ENCODE measurements at regions not wholly inside any gene's neighbourhood (a gene's known extent, or its start where the extent isn't known, plus 50 kb on each side); places are given as distances from the start of the nearest gene placed in this dataset.

GRCh38 chr1:103218369-103218768 is 110.0 kb upstream of the COL11A1 start:
- H3K4me3 ChIP-seq (ENCODE audit: low read depth, low read length, poor library complexity, severe bottlenecking), result no peak overlapping the region
- no peaks in the 10 kb centered on the region for H3K79me2 ChIP-seq (ENCODE audit: insufficient read depth, low read depth, low read length)
- H3K4me2 ChIP-seq (ENCODE audit: low read length), result no peak overlapping the region
- POLR2A ChIA-PET, result interaction anchor here (0.9 to 1.8 kb wide), 2 partner anchors 10 to 1227 kb away, joined by 3 to 6 read pairs; no protein-coding TSS in a partner anchor
- TF ChIP-seq, protein P1, sequence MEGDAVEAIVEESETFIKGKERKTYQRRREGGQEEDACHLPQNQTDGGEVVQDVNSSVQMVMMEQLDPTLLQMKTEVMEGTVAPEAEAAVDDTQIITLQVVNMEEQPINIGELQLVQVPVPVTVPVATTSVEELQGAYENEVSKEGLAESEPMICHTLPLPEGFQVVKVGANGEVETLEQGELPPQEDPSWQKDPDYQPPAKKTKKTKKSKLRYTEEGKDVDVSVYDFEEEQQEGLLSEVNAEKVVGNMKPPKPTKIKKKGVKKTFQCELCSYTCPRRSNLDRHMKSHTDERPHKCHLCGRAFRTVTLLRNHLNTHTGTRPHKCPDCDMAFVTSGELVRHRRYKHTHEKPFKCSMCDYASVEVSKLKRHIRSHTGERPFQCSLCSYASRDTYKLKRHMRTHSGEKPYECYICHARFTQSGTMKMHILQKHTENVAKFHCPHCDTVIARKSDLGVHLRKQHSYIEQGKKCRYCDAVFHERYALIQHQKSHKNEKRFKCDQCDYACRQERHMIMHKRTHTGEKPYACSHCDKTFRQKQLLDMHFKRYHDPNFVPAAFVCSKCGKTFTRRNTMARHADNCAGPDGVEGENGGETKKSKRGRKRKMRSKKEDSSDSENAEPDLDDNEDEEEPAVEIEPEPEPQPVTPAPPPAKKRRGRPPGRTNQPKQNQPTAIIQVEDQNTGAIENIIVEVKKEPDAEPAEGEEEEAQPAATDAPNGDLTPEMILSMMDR (conservative IDR thresholded peaks at IDR 0.05; ENCODE audit: low read length), result no peak
- no peak for TF ChIP-seq EZH2phosphoT487 (IDR thresholded peaks at IDR 0.05; ENCODE audit: borderline replicate concordance, low read depth, low read length)
- H3K9me3 ChIP-seq (ENCODE audit: low read length), result no peaks in the 10 kb centered on the region
- H3K9me2 ChIP-seq (ENCODE audit: insufficient read depth, low read length), result no peaks in the 10 kb centered on the region
- H2AFZ ChIP-seq (ENCODE audit: low read length), result no peak overlapping the region
- intact Hi-C loops (cut with micrococcal nuclease; ENCODE audit: unreplicated experiment), result no loop called here
- H3K36me3 ChIP-seq (ENCODE audit: insufficient read depth, low read length), result no peaks in the 10 kb centered on the region
- CTCF ChIA-PET (ENCODE audit: unreplicated experiment), result no interaction called here
- no peak for DNase-seq (ENCODE audit: low spot score)
- no TSS peak for BruUV-seq (replicated peaks)
- no peak overlapping the region for H3K27ac ChIP-seq (ENCODE audit: low read depth, low read length, poor library complexity, severe bottlenecking)
- no peaks in the 10 kb centered on the region for H3K4me1 ChIP-seq (ENCODE audit: insufficient read depth, low read length, poor library complexity, severe bottlenecking)
- no peaks in the 10 kb centered on the region for H4K20me1 ChIP-seq (ENCODE audit: insufficient read depth, low read length)

- Histone ChIP-seq H3K9me3 (ENCODE audit: low read length) (no peaks in the 10 kb centered on the region), H3K4me3 (ENCODE audit: low read depth, low read length, poor library complexity, severe bottlenecking) (no peak overlapping the region), H3K27ac (ENCODE audit: low read depth, low read length, poor library complexity, severe bottlenecking) (no peak overlapping the region), H3K4me1 (ENCODE audit: insufficient read depth, low read length, poor library complexity, severe bottlenecking) (no peaks in the 10 kb centered on the region), H4K20me1 (ENCODE audit: insufficient read depth, low read length) (no peaks in the 10 kb centered on the region), H2AFZ (ENCODE audit: low read length) (no peak overlapping the region), H3K9me2 (ENCODE audit: insufficient read depth, low read length) (no peaks in the 10 kb centered on the region), H3K4me2 (ENCODE audit: low read length) (no peak overlapping the region), H3K36me3 (ENCODE audit: insufficient read depth, low read length) (no peaks in the 10 kb centered on the region), H3K79me2 (ENCODE audit: insufficient read depth, low read depth, low read length) (no peaks in the 10 kb centered on the region)
- ChIA-PET POLR2A (no interaction called here), CTCF (ENCODE audit: unreplicated experiment) (no interaction called here)
- intact Hi-C loops (cut with micrococcal nuclease; ENCODE audit: unreplicated experiment), result no loop called here
- no peak for TF ChIP-seq EZH2phosphoT487 (IDR thresholded peaks at IDR 0.05; ENCODE audit: borderline replicate concordance, low read depth, low read length)
- TF ChIP-seq, protein P1 (conservative IDR thresholded peaks at IDR 0.05; ENCODE audit: low read length), result no peak
- BruUV-seq (replicated peaks), result no TSS peak
- DNase-seq (ENCODE audit: low spot score), result no peak
Observed at GRCh38 chr1:103211073-103211472, 102.8 kb upstream of the COL11A1 start.

DNA sequence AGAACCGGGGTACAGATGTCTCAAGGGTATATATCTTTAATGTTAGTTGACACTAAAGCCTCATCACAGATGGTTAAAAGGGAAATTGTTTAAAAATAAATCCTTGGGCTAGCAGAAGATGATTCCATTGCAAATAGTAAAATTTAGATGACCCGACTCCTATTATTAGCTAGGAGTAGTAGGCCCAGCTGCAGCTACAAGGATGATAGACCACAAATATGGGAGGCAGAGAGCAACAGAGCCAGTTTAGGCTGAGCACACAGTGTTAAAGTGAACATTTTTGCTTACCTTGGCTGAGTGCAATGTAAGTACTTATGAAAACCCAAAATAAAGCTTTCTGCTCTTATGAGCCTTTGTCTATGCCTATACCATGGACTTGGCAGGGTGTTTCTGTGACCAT is 100.5 kb upstream of the COL11A1 start:
- Histone ChIP-seq H3K9me2 (ENCODE audit: insufficient read depth, low read length) (no peaks in the 10 kb centered on the region), H4K20me1 (ENCODE audit: insufficient read depth, low read length) (no peaks in the 10 kb centered on the region), H3K4me2 (ENCODE audit: low read length) (no peak overlapping the region), H3K4me1 (ENCODE audit: insufficient read depth, low read length, poor library complexity, severe bottlenecking) (no peaks in the 10 kb centered on the region), H3K27ac (ENCODE audit: low read depth, low read length, poor library complexity, severe bottlenecking) (no peak overlapping the region), H3K4me3 (ENCODE audit: low read depth, low read length, poor library complexity, severe bottlenecking) (no peak overlapping the region), H3K36me3 (ENCODE audit: insufficient read depth, low read length) (no peaks in the 10 kb centered on the region), H2AFZ (ENCODE audit: low read length) (no peak overlapping the region), H3K9me3 (ENCODE audit: low read length) (no peaks in the 10 kb centered on the region), H3K79me2 (ENCODE audit: insufficient read depth, low read depth, low read length) (no peaks in the 10 kb centered on the region)
- ChIA-PET POLR2A (no interaction called here), CTCF (ENCODE audit: unreplicated experiment) (no interaction called here)
- TF ChIP-seq, protein P1 (conservative IDR thresholded peaks at IDR 0.05; ENCODE audit: low read length), result no peak
- no peak for TF ChIP-seq EZH2phosphoT487 (IDR thresholded peaks at IDR 0.05; ENCODE audit: borderline replicate concordance, low read depth, low read length)
- intact Hi-C loops (cut with micrococcal nuclease; ENCODE audit: unreplicated experiment), result no loop called here
- no TSS peak for BruUV-seq (replicated peaks)
- no peak for DNase-seq (ENCODE audit: low spot score)

All from OCI-LY7 (cell line).